CD4-positive, alpha-beta T cell treated with Interleukin-15 for 1 hour (primary cell): ENCODE measurements at regions not wholly inside any gene's neighbourhood (a gene's known extent, or its start where the extent isn't known, plus 50 kb on each side); places are given as distances from the start of the nearest gene placed in this dataset.
"Not testable (repeated sequence)": the region's sequence is repeated elsewhere in the genome, so short reads cannot be mapped to it uniquely, and the experiment has no call there.

Experiments
- DNase-seq: peaks from one replicate; pipeline ENCODE4 v3.0.0-alpha.2; 2020

DNA sequence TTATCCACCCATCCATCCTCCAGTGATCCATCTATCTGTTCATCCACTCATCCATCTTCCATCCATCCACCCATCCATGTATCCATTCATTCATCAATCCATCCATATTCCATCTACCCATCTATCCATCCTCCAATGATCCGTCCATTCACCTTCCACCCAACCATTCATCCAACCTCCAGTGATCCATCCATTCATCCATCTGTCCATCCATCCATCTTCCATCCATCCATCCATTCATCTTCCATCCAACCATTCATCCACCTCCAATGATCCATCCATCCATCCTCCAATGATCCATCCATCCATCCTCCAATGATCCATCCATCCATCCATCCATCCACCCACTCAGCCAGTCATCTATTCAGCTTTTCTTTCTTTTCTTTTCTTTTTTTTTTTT lies 156.5 kb upstream of the WSCD1 start:
- no peak for DNase-seq

DNA sequence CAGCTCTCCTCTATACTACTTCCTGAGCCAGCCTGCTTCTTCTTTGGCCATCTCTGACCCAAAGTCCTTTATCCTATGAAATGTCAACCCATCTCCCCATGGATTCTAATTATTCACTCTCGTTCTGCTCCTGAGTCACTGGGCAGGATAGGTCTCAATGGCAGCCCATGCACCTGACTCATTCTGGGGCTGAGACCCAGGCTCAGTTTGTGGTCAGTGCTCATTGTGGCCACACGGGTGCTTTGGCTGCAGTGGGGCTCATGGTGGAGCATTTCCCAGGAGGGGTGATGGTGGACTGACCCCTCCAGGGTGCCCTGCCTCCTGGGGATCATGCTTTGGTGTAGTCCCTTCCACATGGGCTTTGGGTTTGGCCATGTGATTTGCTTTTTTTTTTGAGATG lies 154.8 kb upstream of the WSCD1 start:
- no peak for DNase-seq

DNA sequence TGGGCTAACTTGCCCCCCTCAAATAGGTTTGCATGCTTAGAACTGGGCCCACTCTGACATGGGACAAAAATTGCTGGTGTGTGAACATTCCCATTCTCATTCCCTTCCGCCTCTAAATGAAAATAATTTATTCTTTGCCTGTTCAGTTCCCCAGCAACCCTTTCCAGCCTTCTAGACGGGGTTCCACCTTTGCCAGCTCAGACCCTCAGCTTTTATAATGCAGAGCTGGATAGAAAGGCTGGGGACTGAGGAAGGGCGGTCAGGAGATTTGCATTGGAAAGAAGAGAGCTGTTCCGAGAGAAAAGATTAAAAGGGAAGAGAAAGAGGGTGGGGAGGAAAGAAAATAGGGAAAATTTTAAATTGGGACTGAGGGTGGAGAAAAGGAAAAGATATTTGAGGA lies 151.1 kb upstream of the WSCD1 start:
- no peak for DNase-seq

DNA sequence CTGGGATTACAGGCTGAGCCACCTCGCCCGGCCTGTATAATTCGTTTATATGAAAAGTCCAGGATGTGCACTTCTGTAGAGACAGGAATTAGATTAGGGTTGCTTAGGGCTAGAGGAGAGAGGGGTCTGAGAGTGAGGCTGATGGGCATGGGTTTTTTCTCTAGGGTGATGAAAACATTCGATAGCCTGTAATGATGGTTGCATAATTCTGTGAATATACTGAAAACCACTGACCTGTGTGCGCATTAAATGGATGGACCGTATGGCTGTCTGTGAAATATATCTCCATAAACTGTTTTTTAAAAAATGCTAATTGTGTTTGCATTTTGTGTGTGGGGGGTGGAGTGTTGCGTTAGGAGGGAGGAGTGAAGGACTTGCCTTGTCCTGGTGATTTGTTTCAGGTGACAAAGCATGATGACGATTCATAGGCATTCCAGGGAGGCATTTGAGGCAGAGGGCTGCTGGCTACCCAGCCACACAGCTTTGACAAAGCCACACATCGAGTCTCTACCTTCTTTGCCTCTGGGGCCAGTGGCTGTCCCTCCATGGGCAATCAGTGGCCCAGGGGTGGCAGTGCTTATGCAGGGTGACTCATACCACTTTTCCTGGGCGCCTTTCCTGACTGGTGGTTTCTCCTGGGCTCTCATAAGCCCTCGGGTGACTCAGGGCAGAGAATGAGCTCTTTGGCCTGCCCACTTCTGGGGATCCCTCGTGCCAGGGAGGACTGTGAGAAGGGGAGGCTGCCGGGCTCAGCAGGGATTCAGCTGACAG lies 148.5 kb upstream of the WSCD1 start:
- no peak for DNase-seq

- no peak for DNase-seq
Observed at GRCh38 chr17:5922476-5922875, 147.7 kb upstream of the WSCD1 start.

DNA sequence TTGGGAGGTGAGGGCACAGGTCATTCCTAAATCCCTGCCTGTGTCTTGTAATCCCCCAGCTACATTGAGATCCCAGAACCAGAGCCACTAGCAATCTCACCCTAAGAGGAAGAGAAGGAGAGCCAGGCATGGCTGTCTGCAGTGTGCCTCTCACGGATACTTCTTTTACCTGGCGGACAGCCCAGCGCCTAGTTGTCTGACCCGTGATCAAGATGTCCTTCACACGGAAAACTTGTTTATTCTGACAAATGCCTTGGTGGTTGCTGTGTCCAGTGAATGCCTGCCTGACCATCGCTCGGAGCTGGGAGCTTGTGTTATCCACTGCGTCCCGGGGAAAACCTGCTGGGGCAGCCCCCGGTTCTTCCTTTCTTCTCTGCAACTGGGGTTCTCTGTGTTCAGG lies 140.5 kb upstream of the WSCD1 start:
- no peak for DNase-seq

GRCh38 chr17:5930555-5930954 lies 139.6 kb upstream of the WSCD1 start:
- DNase-seq: not testable (repeated sequence)

DNA sequence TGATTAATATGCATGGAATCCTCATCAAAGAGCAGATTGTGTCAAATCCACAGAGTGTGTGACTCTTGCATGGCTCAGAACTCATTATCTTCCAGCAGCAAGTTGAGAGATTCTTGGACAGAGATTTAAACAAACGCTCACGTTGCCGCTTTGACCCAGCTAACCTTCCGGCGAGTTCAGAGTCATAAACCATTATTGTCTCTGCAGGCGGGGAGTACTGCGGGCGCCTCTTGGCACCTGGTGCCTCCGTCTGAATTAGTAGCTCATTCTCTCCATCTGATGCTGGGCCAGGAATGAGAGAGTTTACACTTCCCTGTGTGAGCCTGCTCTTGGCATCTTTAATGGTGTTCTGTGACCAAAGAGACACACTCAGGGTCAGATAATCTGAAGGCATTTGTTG lies 138.6 kb upstream of the WSCD1 start:
- no peak for DNase-seq

DNA sequence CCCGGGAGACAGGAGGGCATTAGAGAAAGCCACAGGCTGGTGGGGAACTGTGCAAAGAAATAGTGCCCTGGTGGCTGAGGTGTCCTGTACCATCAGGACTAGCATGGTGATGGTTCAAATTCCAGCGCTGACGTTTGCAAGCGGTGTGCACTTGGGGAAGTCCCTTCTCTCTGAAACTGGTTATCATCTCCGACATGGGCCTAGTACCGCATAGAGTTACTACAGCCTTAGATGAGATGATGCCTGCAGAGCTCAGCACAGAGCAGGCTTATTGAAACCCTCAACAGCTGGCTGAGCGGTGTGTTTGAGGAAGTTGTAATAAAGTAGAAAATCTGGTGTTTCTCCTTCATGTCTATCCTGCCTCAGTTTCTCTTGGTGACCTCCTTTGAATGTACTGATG lies 136.7 kb upstream of the WSCD1 start:
- no peak for DNase-seq

GRCh38 chr17:5941258-5941657 lies 128.9 kb upstream of the WSCD1 start:
- no peak for DNase-seq

GRCh38 chr17:5942687-5943086 lies 127.5 kb upstream of the WSCD1 start:
- no peak for DNase-seq

- no peak for DNase-seq
Observed at GRCh38 chr17:5943232-5943631, 126.9 kb upstream of the WSCD1 start.

GRCh38 chr17:5943982-5944381 lies 126.2 kb upstream of the WSCD1 start:
- DNase-seq: no peak

- DNase-seq: no peak
Observed at GRCh38 chr17:5947701-5948180, 122.4 kb upstream of the WSCD1 start.

GRCh38 chr17:5948811-5949210 lies 121.4 kb upstream of the WSCD1 start:
- DNase-seq: no peak

DNA sequence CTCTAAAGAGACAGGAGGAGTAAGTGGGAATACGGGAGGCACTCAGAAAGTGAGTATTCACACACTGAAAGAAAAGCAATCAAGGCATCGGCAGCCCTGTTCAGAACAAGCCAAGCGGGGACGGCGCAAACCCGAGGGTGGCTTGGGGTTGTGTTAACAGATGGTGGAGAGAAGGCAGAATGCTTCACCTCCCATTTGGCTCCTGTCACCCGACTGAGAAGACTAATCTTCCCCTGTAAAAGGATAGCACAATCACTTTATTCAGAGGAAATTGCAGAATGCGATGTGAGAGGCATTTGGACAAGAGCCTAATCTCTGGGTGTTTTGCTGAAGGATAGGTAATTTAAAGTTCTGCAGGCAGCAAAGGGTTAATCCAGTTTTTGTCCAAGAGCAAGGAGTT lies 119.3 kb upstream of the WSCD1 start:
- no peak for DNase-seq

DNA sequence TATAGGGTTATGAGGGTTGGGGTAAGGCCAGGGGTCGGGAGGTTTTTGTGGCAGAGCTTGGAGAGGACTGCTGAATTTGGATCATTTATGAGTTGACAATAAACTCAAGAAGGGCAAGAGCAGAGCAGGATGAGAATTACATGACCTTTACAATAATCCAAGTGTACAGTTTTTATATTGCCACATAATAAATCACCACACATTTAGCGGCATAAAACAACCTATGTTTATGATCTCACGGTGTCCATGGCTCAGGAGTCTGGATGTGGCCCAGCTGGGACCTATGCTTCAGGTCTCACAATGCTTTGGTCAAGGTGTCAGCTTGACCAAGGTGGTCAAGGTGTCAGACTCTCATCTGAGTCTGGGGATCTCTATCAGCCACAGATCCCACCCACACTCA lies 118.3 kb upstream of the WSCD1 start:
- no peak for DNase-seq

- no peak for DNase-seq
Observed at GRCh38 chr17:5952518-5952917, 117.7 kb upstream of the WSCD1 start.

DNA sequence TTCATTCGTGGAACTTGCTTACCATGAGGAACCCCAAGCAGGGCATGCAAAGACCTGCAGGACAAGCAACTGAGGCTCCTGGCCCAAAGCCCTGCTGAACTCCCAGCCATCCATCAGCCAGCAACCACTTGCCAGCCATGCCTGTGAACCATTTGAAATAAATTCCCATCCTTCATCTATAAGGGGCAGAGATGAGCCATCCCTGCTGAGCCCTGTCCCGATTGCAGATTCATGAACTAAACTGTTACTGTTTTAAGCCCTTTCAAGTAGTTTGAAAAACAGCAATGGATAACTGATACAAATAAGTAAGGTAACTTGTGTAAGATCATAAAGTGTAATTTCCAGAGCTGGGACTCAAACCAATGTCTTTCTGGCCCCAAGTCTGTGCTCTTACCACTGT lies 114.4 kb upstream of the WSCD1 start:
- DNase-seq: no peak

DNA sequence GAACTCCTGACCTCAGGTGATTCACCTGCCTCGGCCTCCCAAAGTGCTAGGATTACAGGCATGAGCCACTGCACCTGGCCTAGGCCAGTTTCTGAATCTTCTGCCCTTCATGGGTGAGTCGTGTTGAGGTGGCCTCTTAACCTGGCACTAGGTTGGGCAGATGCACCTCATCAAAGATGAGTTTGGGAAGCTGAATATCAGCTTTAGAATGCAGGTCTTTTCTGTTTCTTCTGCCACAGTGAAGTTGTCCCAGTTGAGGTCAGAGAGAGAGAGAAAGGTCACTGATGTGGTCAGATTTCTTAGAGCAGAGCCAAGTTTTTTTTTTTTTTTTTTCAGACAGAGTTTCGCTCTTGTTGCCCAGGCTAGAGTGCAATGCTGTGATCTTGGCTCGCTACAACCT lies 111.3 kb upstream of the WSCD1 start:
- DNase-seq: no peak

DNA sequence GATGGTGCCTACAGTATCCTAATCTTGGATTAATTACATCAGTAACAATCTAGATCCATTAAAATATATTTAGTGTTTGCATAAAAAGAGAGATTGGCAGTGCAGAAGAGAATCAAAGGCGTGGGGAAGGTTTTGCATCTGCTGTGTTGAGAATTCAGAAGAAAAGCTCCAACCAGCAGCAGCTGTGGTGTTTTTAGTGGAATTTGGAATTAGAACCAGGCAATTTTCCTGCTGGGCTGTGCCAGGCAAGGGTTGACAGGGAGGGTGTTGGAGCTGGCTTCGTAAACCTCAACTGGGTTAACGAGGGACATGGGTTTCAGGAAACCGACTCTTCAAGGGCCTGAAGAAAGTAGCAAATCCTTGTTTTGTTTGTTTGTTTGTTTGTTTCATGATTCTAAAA lies 107.8 kb upstream of the WSCD1 start:
- DNase-seq: no peak

- DNase-seq: no peak
Observed at GRCh38 chr17:5971969-5972368, 98.2 kb upstream of the WSCD1 start.

DNA sequence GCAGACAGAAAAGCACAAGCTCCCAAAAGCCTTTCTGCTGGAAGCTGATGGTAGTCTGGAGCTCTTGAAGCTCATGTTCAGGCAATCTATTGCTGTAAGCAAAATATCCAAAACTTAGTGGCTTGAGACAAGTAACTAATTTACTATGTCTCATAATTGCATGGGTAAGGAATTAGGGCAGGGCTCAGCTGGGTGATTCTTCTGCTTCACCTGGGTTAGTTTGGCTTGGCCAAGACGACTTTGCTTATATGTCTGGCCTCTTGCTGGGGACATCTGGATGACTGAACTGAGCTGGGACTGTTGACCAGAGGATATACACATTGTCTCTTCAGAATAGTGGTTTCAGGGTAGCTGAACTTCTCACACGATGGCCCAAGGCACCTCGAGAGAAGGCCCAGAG lies 96.8 kb upstream of the WSCD1 start:
- no peak for DNase-seq

DNA sequence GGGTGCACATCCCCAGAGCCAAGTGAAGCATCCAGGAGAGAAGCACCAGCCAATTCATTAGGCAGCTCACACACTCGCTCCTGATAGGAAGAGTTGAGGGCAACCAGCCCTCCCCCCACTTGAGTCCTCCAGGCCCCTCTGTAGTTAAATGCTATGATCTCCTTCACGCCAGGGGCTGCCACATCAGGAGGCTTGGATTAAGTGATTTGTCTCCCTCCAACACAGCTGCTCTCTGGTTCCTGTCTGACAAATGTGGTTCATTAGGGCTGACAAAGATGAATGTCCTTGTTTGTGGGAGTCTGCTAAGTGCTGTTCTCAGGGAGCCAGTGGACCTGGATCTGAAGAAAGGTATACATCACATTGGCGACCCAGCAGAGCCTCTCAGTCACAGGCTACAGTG lies 94.5 kb upstream of the WSCD1 start:
- DNase-seq: no peak

GRCh38 chr17:5976251-5976650 lies 93.9 kb upstream of the WSCD1 start:
- DNase-seq: no peak
